AG08395 (cell line): ENCODE measurements at regions not wholly inside any gene's neighbourhood (a gene's known extent, or its start where the extent isn't known, plus 50 kb on each side); places are given as distances from the start of the nearest gene placed in this dataset.

ENCODE experiments used
- DNase-seq: peaks from one replicate; pipeline ENCODE4 v3.0.0; 2012; ENCODE audit warnings: mixed read lengths, low spot score

GRCh38 chr17:33352526-33352925 is 59.4 kb upstream of the ASIC2 start:
- DNase-seq, result no peak

- DNase-seq, result no peak
Measured at GRCh38 chr17:33356266-33356665, 63.2 kb upstream of the ASIC2 start.

- no peak for DNase-seq
Measured at GRCh38 chr17:33363475-33363874, 70.4 kb upstream of the ASIC2 start.

- no peak for DNase-seq
Measured at GRCh38 chr17:33366960-33367359, 73.9 kb upstream of the ASIC2 start.

- no peak for DNase-seq
Measured at GRCh38 chr17:33369149-33369548, 76.1 kb upstream of the ASIC2 start.

- DNase-seq, result no peak
Measured at GRCh38 chr17:33369876-33370275, 76.8 kb upstream of the ASIC2 start.

GRCh38 chr17:33370401-33370800 is 77.3 kb upstream of the ASIC2 start:
- no peak for DNase-seq

GRCh38 chr17:33371377-33371776 is 78.3 kb upstream of the ASIC2 start:
- no peak for DNase-seq

GRCh38 chr17:33373273-33373672 is 80.2 kb upstream of the ASIC2 start:
- no peak for DNase-seq

- no peak for DNase-seq
Measured at GRCh38 chr17:33375103-33375502, 82.0 kb upstream of the ASIC2 start.

GRCh38 chr17:33375783-33376182 is 82.7 kb upstream of the ASIC2 start:
- DNase-seq, result no peak

- no peak for DNase-seq
Measured at GRCh38 chr17:33377837-33378595, 84.9 kb upstream of the ASIC2 start.

- DNase-seq, result peak; percentile 37
Measured at GRCh38 chr17:33381201-33381600, 88.1 kb upstream of the ASIC2 start.

GRCh38 chr17:33383488-33384023 is 90.5 kb upstream of the ASIC2 start:
- no peak for DNase-seq

GRCh38 chr17:33385133-33385532 is 92.0 kb upstream of the ASIC2 start:
- no peak for DNase-seq

GRCh38 chr17:33385713-33386112 is 92.6 kb upstream of the ASIC2 start:
- no peak for DNase-seq

GRCh38 chr17:33387406-33387805 is 94.3 kb upstream of the ASIC2 start:
- no peak for DNase-seq

- peak; percentile 50 for DNase-seq
Measured at GRCh38 chr17:33389504-33390135, 96.5 kb upstream of the ASIC2 start.

- DNase-seq, result peak; percentile 69
Measured at GRCh38 chr17:33390479-33391176, 97.5 kb upstream of the ASIC2 start.

GRCh38 chr17:33396818-33397217 is 103.7 kb upstream of the ASIC2 start:
- DNase-seq, result no peak

GRCh38 chr17:33398386-33398785 is 105.3 kb upstream of the ASIC2 start:
- no peak for DNase-seq

- no peak for DNase-seq
Measured at GRCh38 chr17:33401249-33401648, 108.2 kb upstream of the ASIC2 start.

- no peak for DNase-seq
Measured at GRCh38 chr17:33403194-33403593, 110.1 kb upstream of the ASIC2 start.
